Mucosa of descending colon (tissue), 3 donors: ENCODE measurements at regions not wholly inside any gene's neighbourhood (a gene's known extent, or its start where the extent isn't known, plus 50 kb on each side); places are given as distances from the start of the nearest gene placed in this dataset.

ENCODE experiments used
- ATAC-seq: fragments of 200-7000 bp; cut with Tn5 transposase; one replicate; pipeline ENCODE4 v1.9.1; 2020; ENCODE audit warnings: mild to moderate bottlenecking, moderate library complexity
- DNase-seq, 3 donors: peaks; one replicate each; pipeline ENCODE4 v3.0.0-alpha.2; 2020
- H3K36me3 ChIP-seq: fragments of 200-600 bp; one replicate; pipeline ENCODE4 v1.8.0; 2021; ENCODE audit warnings: low read depth, mild to moderate bottlenecking
- H3K4me1 ChIP-seq: fragments of 200-600 bp; one replicate; pipeline ENCODE4 v1.8.0; 2021; ENCODE audit warnings: low read depth, mild to moderate bottlenecking
- H3K4me3 ChIP-seq: fragments of 200-600 bp; one replicate; pipeline ENCODE4 v1.8.0; 2021; ENCODE audit warnings: mild to moderate bottlenecking
- H3K9me3 ChIP-seq: fragments of 200-600 bp; one replicate; pipeline ENCODE4 v1.8.0; 2021; ENCODE audit warnings: mild to moderate bottlenecking
- intact Hi-C, 2 donors: fragments of 100-400 bp; cut with DNase I in 1 of 2; cut with micrococcal nuclease in 1 of 2; formaldehyde crosslinking; loops; one replicate each; pipeline versions ENCODE4 v1.11.0 to v1.11.1; 2022; cut with DNase I, micrococcal nuclease
- TF ChIP-seq, protein P1 (sequence below): fragments of 200-600 bp; IDR thresholded peaks from one replicate; pipeline ENCODE4 v1.8.0; 2022; ENCODE audit warnings: antibody characterized with exemption, mild to moderate bottlenecking
- donor health status: DM: no; HTN: no; CAD: no; lungs with moderate emphysema.
- donor health status: DM: no; HTN: no; CAD: no.
- donor health status: DM: no; HTN: yes; CAD: no.

- peaks cover 3% of the 10 kb centered on the region for H3K9me3 ChIP-seq
- H3K4me3 ChIP-seq, result no peak overlapping the region
- DNase-seq, result no peak
- TF ChIP-seq, protein P1, sequence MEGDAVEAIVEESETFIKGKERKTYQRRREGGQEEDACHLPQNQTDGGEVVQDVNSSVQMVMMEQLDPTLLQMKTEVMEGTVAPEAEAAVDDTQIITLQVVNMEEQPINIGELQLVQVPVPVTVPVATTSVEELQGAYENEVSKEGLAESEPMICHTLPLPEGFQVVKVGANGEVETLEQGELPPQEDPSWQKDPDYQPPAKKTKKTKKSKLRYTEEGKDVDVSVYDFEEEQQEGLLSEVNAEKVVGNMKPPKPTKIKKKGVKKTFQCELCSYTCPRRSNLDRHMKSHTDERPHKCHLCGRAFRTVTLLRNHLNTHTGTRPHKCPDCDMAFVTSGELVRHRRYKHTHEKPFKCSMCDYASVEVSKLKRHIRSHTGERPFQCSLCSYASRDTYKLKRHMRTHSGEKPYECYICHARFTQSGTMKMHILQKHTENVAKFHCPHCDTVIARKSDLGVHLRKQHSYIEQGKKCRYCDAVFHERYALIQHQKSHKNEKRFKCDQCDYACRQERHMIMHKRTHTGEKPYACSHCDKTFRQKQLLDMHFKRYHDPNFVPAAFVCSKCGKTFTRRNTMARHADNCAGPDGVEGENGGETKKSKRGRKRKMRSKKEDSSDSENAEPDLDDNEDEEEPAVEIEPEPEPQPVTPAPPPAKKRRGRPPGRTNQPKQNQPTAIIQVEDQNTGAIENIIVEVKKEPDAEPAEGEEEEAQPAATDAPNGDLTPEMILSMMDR, result no peak
- ATAC-seq, result no peak
- no peaks in the 10 kb centered on the region for H3K4me1 ChIP-seq
- no peaks in the 10 kb centered on the region for H3K36me3 ChIP-seq
- intact Hi-C loops, result no loop called here
These were observed 427.9 kb upstream of the ERCC4 start for GRCh38 chr16:13492046-13492445.

- Histone ChIP-seq H3K9me3 (no peaks in the 10 kb centered on the region), H3K36me3 (no peaks in the 10 kb centered on the region), H3K4me1 (no peaks in the 10 kb centered on the region), H3K4me3 (no peak overlapping the region)
- TF ChIP-seq, protein P1, result no peak
- no peak for ATAC-seq
- intact Hi-C loops, result no loop called here
- DNase-seq, result no peak
These were observed 415.9 kb upstream of the ERCC4 start for GRCh38 chr16:13503960-13504635.

DNA sequence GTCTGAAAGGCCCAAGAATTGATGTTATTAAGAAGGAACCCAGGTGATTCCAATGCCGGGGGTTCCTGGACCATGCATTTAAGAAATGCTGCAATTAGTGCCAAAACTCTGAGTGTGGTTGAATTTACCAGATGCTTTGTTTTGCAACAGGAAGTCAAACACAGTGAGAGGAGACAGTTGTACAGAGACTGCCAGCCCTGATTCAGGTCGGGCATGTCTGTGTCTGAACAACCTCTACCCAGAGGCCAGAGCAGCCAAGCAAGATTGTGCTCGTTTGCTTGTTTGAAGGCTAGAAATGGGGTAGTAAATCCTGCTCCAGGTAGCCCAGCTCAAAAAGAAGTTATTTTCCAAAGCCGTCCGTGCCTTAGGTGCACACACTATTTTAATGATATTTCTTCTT, 412.4 kb upstream of the ERCC4 start:
- intact Hi-C loops, result no loop called here
- H3K9me3 ChIP-seq, result peaks cover 9% of the 10 kb centered on the region
- no peak for ATAC-seq
- DNase-seq, result no peak
- H3K4me1 ChIP-seq, result no peaks in the 10 kb centered on the region
- TF ChIP-seq, protein P1, result no peak
- no peak overlapping the region for H3K4me3 ChIP-seq
- H3K36me3 ChIP-seq, result no peaks in the 10 kb centered on the region

DNA sequence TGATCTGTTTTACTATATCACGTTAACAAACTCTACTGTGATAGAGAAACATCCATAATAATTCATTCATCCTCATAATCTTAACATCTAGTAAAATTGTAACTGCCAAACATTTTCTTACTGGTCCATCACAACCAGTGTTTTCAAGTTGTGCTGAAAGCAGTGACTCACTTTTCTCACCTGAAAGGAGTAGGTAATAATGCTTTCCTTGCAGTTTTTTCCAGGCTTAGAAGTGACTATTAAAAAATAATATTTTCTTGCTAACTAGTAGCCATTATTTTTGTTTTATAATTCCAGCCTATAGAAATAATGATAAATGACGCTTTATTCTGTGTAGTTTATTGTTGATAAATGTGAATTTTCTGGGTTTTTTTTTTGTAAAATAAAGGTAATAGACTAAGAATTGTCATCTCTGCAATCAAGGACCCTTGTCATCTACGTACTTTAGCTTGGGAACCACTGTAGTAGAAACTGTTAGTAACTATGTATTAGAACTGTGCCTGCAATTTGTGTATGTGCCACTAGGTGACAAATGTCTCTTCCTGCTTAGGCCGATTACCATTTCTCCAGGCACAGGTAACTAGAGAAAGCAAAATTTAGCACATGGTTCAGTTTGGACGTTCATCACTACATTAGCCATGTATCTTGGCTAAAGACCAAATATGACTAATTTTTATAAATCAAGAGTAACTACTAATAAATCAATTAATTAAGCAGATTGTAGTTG, 409.4 kb upstream of the ERCC4 start:
- DNase-seq (no peak), ATAC-seq (no peak)
- TF ChIP-seq, protein P1, result no peak
- Histone ChIP-seq H3K9me3 (peaks cover 18% of the 10 kb centered on the region), H3K36me3 (no peaks in the 10 kb centered on the region), H3K4me3 (no peak overlapping the region), H3K4me1 (no peaks in the 10 kb centered on the region)
- intact Hi-C loops, result no loop called here

DNA sequence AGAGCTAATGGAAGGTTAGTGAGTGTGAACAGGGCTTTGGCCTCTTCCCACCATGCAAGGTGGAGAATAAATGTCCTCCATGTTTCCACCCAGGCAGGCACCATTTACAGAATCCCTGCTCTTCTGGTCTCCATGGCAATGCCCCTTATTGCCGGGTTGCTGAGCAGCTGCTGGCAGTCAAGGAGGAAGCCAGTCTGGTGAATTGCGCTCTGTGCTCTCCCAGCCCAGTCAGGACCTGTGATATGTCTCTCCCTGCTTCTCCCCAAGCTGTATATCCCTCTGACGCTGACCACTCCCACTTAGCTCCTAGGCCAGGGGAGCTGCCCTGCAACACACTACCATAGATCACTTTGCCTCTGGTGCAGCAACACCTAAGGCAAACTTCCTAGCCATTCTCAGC, 402.1 kb upstream of the ERCC4 start:
- Histone ChIP-seq H3K36me3 (no peaks in the 10 kb centered on the region), H3K4me3 (no peak overlapping the region), H3K4me1 (no peaks in the 10 kb centered on the region), H3K9me3 (peaks cover 12% of the 10 kb centered on the region)
- TF ChIP-seq, protein P1, result no peak
- ATAC-seq (no peak), DNase-seq (no peak)
- intact Hi-C loops, result no loop called here
